ENCODE measurements at regions not wholly inside any gene's neighbourhood (a gene's known extent, or its start where the extent isn't known, plus 50 kb on each side); places are given as distances from the start of the nearest gene placed in this dataset.

DNA sequence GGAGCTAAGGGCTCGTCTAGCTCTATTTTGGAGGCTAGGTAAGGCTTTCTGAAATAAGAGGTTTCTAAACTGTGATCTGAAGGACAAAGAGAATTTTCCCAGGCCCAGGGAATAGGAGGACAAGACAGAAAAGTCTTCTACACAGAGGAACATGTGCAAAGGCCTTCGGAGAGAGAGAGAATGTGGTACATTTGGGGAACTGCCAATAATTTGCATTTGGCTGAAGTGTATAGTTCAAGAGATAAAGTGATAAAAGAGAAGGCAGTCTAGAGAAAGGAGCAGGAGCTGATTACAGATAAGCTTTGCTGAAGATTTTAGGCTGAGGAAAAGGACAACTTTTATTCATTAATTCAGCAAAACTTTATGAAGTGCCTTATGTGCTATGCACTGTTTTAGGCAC lies 214.4 kb upstream of the ELL2 start:
- FAIRE-seq (no peak), DNase-seq (ENCODE audit: low read depth, low spot score) (no peak)
- Histone ChIP-seq H3K9ac (replicated peaks; ENCODE audit: extremely low read depth, insufficient read depth, low read length) (no peak overlapping the region), H3K4me3 (replicated peaks in 1 of 3; ENCODE audit: insufficient read depth in 1 of 3, low read depth in 1 of 3, low read length in 3 of 3) (no peak overlapping the region), H3K36me3 (ENCODE audit: control insufficient read depth in 2 of 2, extremely low read depth in 1 of 2, insufficient read depth in 2 of 2, low read length in 2 of 2) (no peaks in the 10 kb centered on the region), H3K4me2 (ENCODE audit: insufficient read depth, low read length) (no peak overlapping the region), H3K79me2 (ENCODE audit: control insufficient read depth, insufficient read depth, low read length) (no peaks in the 10 kb centered on the region), H2AFZ (ENCODE audit: low read depth, low read length) (no peak overlapping the region), H3K27ac (ENCODE audit: insufficient read depth, low read depth, low read length) (no peak overlapping the region), H3K9me3 (replicated peaks; ENCODE audit: control insufficient read depth, insufficient read depth, low read length) (no peaks in the 10 kb centered on the region), H3K27me3 (ENCODE audit: control insufficient read depth in 2 of 2, insufficient read depth in 2 of 2, low read length in 2 of 2) (no peaks in the 10 kb centered on the region), H4K20me1 (replicated peaks; ENCODE audit: control insufficient read depth, extremely low read depth, insufficient read depth, low read length) (no peaks in the 10 kb centered on the region), H3K4me1 (ENCODE audit: control insufficient read depth, extremely low read depth, insufficient read depth, low read length) (peaks cover 2% of the 10 kb centered on the region), H3K9me1 (replicated peaks; ENCODE audit: control insufficient read depth, extremely low read depth, insufficient read depth, low read length) (no peaks in the 10 kb centered on the region)
- dilution Hi-C loops (cut with MboI; ENCODE audit: extremely low pct_ligation_motif_present, low sequenced_read_pairs), result no loop called here
- intact Hi-C loops (cut with micrococcal nuclease), result loop anchor here (10.0 kb wide), 1 partner anchor 321 kb away; no protein-coding TSS in a partner anchor
- BruUV-seq (replicated peaks), result no TSS peak
- TF ChIP-seq EZH2 (IDR thresholded peaks at IDR 0.05; ENCODE audit: borderline replicate concordance, low read depth, low read length, severe bottlenecking), result no peak
- TF ChIP-seq, protein P1, sequence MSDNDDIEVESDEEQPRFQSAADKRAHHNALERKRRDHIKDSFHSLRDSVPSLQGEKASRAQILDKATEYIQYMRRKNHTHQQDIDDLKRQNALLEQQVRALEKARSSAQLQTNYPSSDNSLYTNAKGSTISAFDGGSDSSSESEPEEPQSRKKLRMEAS (IDR thresholded peaks at IDR 0.05; ENCODE audit: insufficient read depth, insufficient read length), result no peak
- ChIA-PET CTCF (interaction anchor here (1.1 to 1.9 kb wide), 2 partner anchors 16 to 56 kb away, joined by 3 to 4 read pairs; no protein-coding TSS in a partner anchor), POLR2A (no interaction called here)

DNA sequence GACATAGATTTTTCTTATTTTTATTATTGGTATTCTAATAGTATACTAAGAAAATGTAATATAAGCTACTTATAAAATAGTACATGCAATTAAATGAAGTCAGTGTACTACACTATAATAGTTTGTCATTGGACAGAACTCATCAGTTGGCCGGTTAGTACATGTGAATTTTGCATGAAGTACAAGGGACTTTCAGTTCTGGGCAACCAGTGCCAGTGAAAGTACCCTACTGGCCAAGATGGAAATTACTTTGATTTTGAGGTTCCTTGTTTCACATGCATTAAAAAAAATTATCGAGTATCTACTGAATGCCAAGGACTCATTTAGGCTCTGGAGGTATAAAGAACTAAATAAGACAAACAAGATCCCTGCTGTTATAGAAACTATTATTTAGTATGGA lies 213.4 kb upstream of the ELL2 start:
- H3K9me1 ChIP-seq (replicated peaks; ENCODE audit: control insufficient read depth, extremely low read depth, insufficient read depth, low read length), result no peaks in the 10 kb centered on the region
- FAIRE-seq (no peak), DNase-seq (ENCODE audit: low read depth, low spot score) (peak; percentile 34)
- H3K79me2 ChIP-seq (ENCODE audit: control insufficient read depth, insufficient read depth, low read length), result no peaks in the 10 kb centered on the region
- CTCF ChIA-PET, result interaction anchor here (1.2 to 2.3 kb wide), 3 partner anchors 9 to 17 kb away, joined by 3 to 5 read pairs (median 4); no protein-coding TSS in a partner anchor
- dilution Hi-C loops (cut with MboI; ENCODE audit: extremely low pct_ligation_motif_present, low sequenced_read_pairs) (no loop called here), intact Hi-C loops (cut with micrococcal nuclease) (loop anchor here (10.0 kb wide), 1 partner anchor 320 kb away; no protein-coding TSS in a partner anchor)
- H3K4me2 ChIP-seq (ENCODE audit: insufficient read depth, low read length), result no peak overlapping the region
- POLR2A ChIA-PET, result no interaction called here
- H2AFZ ChIP-seq (ENCODE audit: low read depth, low read length), result no peak overlapping the region
- no peaks in the 10 kb centered on the region for H3K36me3 ChIP-seq (ENCODE audit: control insufficient read depth in 2 of 2, extremely low read depth in 1 of 2, insufficient read depth in 2 of 2, low read length in 2 of 2)
- H3K9me3 ChIP-seq (replicated peaks; ENCODE audit: control insufficient read depth, insufficient read depth, low read length), result no peaks in the 10 kb centered on the region
- no TSS peak for BruUV-seq (replicated peaks)
- H3K4me3 ChIP-seq (replicated peaks in 1 of 3; ENCODE audit: insufficient read depth in 1 of 3, low read depth in 1 of 3, low read length in 3 of 3), result no peak overlapping the region
- no peaks in the 10 kb centered on the region for H3K4me1 ChIP-seq (ENCODE audit: control insufficient read depth, extremely low read depth, insufficient read depth, low read length)
- no peaks in the 10 kb centered on the region for H3K27me3 ChIP-seq (ENCODE audit: control insufficient read depth in 2 of 2, insufficient read depth in 2 of 2, low read length in 2 of 2)
- no peak overlapping the region for H3K27ac ChIP-seq (ENCODE audit: insufficient read depth, low read depth, low read length)
- no peaks in the 10 kb centered on the region for H4K20me1 ChIP-seq (replicated peaks; ENCODE audit: control insufficient read depth, extremely low read depth, insufficient read depth, low read length)
- TF ChIP-seq, protein P2, sequence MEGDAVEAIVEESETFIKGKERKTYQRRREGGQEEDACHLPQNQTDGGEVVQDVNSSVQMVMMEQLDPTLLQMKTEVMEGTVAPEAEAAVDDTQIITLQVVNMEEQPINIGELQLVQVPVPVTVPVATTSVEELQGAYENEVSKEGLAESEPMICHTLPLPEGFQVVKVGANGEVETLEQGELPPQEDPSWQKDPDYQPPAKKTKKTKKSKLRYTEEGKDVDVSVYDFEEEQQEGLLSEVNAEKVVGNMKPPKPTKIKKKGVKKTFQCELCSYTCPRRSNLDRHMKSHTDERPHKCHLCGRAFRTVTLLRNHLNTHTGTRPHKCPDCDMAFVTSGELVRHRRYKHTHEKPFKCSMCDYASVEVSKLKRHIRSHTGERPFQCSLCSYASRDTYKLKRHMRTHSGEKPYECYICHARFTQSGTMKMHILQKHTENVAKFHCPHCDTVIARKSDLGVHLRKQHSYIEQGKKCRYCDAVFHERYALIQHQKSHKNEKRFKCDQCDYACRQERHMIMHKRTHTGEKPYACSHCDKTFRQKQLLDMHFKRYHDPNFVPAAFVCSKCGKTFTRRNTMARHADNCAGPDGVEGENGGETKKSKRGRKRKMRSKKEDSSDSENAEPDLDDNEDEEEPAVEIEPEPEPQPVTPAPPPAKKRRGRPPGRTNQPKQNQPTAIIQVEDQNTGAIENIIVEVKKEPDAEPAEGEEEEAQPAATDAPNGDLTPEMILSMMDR (IDR thresholded peaks at IDR 0.05; ENCODE audit: extremely low read depth in 1 of 2, insufficient read depth in 1 of 2, low read depth in 1 of 2, low read length in 2 of 2), result peak in 1 of 2 donors; percentile 34
- TF ChIP-seq MYC (IDR thresholded peaks at IDR 0.05; ENCODE audit: low read depth, low read length) (no peak), JUN (IDR thresholded peaks at IDR 0.05; ENCODE audit: borderline replicate concordance, insufficient read depth, insufficient read length, low read depth) (no peak), POLR2AphosphoS5 (IDR thresholded peaks at IDR 0.05; ENCODE audit: insufficient read depth, low read depth, low read length) (no peak)
- TF ChIP-seq, protein P1 (IDR thresholded peaks at IDR 0.05; ENCODE audit: insufficient read depth, insufficient read length), result no peak
- no peak overlapping the region for H3K9ac ChIP-seq (replicated peaks; ENCODE audit: extremely low read depth, insufficient read depth, low read length)
